GM19043 (cell line): ENCODE measurements at regions not wholly inside any gene's neighbourhood (a gene's known extent, or its start where the extent isn't known, plus 50 kb on each side); places are given as distances from the start of the nearest gene placed in this dataset.

ENCODE experiments used
- ATAC-seq: cut with Tn5 transposase; IDR thresholded peaks from one replicate; pipeline ENCODE4 v1.9.1; 2021; ENCODE audit warnings: low read depth; ENCODE audit not compliant: unreplicated experiment

GRCh38 chr13:73251626-73252265 lies 192.9 kb downstream of the KLF5 start:
- no peak for ATAC-seq

DNA sequence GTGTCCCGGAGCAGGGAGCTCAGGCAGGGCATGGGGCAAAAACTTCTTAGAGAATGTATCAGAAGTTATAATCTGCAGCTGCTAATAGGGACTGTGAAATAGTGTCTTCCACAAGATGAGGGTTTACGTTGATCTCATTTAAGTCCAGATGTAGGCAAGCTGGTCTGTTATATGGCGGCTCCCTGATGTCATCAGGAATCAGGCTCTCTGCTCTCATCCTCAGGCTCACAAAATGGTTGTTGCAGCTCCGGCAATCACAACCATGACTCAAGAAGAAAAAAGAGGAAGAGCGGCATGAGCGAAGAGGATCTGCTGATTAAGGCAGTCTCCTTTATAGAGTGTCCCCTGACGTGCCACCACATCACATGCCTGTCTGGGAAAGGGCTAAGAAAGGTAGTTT lies 191.3 kb downstream of the KLF5 start:
- no peak for ATAC-seq

GRCh38 chr13:73248711-73249580 lies 190.1 kb downstream of the KLF5 start:
- no peak for ATAC-seq

DNA sequence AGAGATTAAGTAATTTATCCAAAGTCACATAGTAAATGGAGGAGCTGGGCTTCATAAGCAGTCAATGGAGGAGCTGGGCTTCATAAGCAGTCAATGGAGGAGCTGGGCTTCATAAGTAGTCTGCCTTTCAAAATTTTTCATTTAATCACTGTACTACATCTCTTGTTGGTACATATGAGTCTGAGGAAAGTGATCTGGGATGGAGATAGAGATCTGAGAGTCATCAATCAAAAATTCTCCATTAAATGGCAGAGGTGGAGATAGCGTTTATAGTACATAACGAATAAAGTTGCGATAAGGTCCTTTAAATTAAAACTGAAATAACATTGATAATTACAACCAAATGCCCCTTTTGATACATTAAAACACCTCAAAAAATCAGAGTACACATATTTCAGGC lies 189.3 kb downstream of the KLF5 start:
- no peak for ATAC-seq

DNA sequence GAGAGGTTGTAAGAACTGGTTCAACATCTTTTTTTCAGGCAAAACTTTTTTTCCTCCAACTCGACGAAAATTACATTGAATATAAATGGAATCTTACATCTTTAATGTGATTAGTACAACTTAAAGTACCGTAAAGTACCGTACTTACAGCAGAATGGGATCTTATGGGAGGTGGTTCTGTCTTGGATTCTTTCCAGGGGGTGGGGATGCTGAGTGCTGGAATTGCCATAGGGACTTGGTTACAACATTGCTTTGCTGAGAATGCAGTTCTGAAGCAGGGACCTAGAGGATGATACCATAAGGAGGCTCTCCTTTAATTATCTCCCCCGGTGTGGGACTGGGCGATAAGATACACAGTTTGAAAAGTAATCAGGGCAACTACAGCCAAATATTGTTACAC lies 186.4 kb downstream of the KLF5 start:
- no peak for ATAC-seq

- ATAC-seq, result no peak
These were observed 185.7 kb downstream of the KLF5 start for GRCh38 chr13:73244467-73244866.

GRCh38 chr13:73242515-73243015 lies 183.8 kb downstream of the KLF5 start:
- ATAC-seq, result no peak

GRCh38 chr13:73240193-73240592 lies 181.4 kb downstream of the KLF5 start:
- no peak for ATAC-seq

- no peak for ATAC-seq
These were observed 176.6 kb downstream of the KLF5 start for GRCh38 chr13:73235385-73235784.

GRCh38 chr13:73231471-73231870 lies 172.7 kb downstream of the KLF5 start:
- no peak for ATAC-seq

DNA sequence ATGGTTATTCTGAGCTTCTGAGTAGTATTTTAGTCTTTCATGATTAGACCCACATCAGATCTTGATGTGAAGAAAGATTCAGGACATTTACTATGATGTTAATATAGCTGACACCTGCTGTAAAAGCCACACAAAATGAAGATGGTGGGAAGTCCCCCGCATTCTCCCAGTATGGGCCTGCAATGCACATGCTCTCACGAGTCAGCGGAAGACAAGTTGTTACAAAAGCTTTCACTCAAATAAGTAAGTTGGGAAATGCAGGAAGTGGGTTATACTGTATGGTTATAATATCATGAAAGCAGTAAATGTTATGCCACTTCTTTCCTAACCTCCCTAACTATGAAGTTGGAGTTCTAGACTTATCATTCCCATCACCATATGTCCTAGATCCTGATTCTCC lies 171.9 kb downstream of the KLF5 start:
- no peak for ATAC-seq

- ATAC-seq, result no peak
These were observed 169.7 kb downstream of the KLF5 start for GRCh38 chr13:73228546-73228945.

GRCh38 chr13:73225990-73226389 lies 167.2 kb downstream of the KLF5 start:
- no peak for ATAC-seq

DNA sequence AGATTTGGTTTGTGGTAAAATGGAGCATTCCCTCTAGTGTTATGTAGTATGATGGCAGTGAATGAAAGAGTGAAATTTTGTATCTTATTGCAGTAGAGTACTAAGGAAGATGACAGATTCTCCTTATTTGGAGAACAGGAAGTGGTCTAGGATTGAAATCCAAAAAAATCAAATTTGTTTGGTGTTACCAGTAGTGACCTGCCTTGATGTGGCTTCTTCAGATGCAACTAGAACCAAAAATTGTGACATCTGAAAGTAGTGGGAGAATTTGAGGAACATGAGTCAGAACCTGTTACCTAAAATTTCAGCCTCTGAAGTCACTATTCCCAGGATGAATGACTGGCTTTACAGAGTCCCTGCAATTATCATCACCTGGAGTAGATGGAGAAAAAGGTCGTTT lies 165.9 kb downstream of the KLF5 start:
- ATAC-seq, result no peak

GRCh38 chr13:73223372-73223781 lies 164.6 kb downstream of the KLF5 start:
- peak; percentile 58 for ATAC-seq

DNA sequence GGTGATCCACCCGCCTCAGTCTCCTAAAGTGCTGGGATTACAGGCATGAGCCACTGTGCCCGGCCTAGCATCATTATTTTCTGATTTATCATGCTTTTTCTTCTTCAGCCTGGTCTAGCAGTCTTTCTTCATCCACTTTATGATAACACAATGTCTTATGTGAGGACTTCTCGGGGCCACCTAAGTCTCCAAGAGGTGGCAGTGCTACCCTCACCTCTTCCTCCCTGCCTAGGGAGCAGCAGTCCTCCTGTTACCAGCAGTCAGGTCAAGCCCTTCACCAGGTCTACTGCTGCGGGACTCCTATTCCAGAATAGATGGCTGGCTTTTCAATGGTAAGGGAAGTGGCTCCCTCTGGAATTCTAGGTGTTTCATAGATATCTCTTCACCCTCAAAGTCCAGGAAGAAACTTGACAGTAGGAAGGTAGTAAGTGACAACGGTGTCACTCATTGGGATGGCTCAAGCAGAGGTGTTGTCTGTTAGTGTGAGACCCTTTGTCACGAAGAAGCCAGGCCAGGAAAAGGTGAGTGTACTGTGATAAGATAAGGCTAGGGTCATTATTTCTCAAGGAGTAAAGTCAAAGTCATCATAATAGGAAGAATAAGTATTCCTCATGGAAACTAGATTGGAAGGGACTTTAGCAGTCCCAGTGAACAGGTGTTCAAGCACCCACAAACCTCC lies 164.0 kb downstream of the KLF5 start:
- ATAC-seq, result no peak

DNA sequence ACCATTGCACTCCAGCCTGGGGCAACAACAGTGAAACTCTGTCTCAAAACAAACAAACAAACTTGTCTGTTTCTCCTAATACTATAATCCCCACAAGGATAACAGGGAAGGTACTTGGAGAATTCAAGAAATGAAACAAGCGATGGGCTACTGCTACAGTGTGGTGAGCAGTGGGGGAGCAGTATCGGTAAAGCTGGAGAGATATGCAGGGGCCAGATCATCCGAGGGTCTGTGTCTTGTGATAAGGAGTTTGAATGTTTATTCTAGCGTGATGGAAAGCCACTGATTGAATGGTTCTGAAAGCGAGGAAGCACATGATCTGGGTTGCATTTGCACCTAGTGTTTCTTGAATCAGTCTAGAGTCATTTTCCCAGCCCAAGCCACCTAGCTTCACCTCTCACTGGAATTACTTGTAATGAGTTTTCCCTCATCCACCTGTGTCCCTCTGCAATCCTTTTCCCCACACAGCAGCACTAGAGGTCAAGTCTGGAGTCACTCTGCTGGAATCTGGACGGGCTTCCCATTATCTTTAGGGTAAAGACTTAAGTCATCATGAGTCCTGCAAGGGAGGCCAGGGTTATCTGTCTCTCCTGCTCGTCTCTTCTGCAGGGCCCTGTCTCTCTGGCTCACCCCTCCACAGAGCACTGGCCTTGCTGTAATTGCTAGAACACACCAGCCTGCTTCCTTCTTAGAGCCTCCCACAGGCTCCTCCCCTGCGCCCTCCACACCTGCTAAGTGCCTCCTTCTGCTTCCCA lies 162.3 kb downstream of the KLF5 start:
- no peak for ATAC-seq

DNA sequence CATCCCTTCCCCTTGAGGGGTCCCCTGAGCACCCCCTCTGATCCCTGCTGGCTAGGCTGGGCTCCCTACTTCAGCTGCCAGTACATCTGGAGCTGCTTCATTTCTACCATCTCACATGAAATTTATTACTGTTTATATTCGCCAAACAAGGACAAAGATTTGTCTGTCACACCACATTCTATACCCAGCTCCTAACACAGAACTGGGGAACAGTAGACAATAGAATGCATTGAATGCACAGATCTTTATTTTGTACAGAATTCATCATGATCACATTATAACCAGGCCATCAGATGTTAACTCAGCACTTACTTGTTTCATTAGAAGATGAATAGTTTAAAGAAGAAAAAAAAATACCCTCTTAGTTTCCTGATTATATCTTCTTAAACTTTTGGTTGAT lies 159.4 kb downstream of the KLF5 start:
- no peak for ATAC-seq

DNA sequence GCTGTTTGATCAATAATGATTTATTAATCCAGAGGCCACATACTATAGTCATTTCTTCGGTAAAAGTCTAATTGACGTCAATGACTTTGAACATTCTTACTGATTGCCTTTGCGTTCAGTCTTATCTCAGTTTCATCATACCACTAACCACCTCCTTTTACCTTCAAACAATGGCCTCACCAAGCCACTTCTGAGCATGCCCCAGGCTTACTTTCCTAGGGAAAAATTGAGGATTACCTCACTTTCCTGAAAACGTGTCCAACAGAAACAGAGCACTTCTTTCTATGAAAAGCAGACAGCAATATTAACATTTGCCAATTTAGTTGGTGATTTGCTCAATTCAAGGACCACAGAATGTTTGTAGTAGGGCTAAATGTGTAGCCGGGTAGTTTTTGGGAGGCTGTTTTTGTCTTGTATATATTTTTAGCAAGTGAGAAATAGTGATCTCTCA lies 157.6 kb downstream of the KLF5 start:
- no peak for ATAC-seq

DNA sequence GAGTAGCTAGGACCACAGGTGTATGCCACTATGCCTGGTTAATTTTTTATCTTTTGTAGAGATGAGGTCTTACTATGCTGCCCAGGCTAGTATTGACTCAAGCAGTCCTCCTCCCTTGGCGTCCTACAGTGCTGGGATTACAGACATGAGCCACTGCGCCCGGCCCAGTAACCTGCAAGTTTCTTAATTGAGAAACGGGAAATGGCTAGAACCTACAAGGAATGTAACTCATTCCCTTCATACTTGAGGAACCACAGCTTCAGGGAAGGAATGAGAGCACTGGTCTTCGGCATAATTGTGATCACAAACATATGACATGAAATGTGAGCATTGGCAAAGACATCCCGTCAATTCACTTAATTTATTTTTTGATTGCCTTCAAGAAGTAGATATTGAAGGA lies 157.0 kb downstream of the KLF5 start:
- ATAC-seq, result no peak

GRCh38 chr13:73212482-73212881 lies 153.7 kb downstream of the KLF5 start:
- ATAC-seq, result no peak
